GM10266 (cell line): ENCODE measurements at regions not wholly inside any gene's neighbourhood (a gene's known extent, or its start where the extent isn't known, plus 50 kb on each side); places are given as distances from the start of the nearest gene placed in this dataset.

Experiments
- DNase-seq: peaks from one replicate; pipeline ENCODE4 v3.0.0; 2012; ENCODE audit errors: extremely low spot score
- TF ChIP-seq, protein P1 (sequence below): IDR thresholded peaks from 2 replicates; pipeline ENCODE4 v1.5.1; 2012; ENCODE audit warnings: mild to moderate bottlenecking, low read depth; ENCODE audit not compliant: control insufficient read depth, insufficient read depth; ENCODE audit errors: missing control alignments

DNA sequence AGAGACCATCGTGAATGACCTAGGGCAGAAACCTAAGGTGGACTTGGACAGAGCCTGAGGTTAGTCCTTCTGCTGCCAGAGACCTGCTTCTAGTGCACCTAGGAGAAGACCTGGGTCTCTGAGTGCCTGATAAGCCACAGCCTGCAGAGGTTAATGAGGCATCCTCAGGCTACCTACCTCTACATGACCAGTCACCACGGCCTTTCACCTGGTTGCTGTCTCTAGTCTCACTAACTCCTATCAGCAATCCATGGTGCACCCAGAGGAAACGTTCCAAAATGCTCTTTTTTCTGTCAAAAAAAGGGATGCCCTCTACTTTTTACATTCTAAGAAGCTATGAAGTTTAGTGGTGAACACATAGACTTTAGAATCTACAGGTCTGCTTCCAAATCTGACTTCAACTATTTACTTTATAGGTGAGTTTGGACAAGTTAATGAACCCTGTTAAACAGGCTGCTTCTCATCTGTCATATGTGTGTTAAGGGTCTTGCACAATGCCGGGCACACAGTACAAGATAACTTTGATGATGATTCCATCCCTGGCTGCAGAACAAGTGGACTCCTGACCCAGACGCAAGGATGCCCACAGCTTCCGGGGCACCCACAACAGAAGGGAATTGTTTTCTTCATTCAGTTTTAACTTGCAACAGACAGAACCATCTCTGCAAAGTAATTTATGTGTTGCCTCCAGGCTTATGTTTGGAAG lies 469.9 kb upstream of the CDH5 start:
- TF ChIP-seq, protein P1, sequence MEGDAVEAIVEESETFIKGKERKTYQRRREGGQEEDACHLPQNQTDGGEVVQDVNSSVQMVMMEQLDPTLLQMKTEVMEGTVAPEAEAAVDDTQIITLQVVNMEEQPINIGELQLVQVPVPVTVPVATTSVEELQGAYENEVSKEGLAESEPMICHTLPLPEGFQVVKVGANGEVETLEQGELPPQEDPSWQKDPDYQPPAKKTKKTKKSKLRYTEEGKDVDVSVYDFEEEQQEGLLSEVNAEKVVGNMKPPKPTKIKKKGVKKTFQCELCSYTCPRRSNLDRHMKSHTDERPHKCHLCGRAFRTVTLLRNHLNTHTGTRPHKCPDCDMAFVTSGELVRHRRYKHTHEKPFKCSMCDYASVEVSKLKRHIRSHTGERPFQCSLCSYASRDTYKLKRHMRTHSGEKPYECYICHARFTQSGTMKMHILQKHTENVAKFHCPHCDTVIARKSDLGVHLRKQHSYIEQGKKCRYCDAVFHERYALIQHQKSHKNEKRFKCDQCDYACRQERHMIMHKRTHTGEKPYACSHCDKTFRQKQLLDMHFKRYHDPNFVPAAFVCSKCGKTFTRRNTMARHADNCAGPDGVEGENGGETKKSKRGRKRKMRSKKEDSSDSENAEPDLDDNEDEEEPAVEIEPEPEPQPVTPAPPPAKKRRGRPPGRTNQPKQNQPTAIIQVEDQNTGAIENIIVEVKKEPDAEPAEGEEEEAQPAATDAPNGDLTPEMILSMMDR: no peak
- no peak for DNase-seq

DNA sequence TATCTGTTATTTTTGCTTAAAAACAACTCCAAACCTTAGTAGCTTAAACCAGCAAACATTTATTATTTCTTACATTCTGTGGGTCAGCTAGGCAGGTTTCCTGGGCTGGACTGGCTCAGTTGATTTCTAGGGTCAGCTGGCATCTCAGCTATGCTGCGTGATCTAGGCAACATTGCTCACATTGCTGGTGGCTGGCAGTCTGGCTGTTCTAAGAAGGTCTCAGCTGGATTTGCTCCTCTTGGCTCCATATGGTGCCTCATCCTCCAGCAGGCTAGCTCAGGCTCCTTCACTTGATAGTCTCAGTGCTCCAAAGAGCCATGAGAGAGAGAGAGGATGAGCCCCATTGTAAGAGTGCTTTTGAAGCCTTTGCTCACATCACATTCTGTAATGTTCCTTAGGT lies 470.6 kb upstream of the CDH5 start:
- DNase-seq: no peak
- TF ChIP-seq, protein P1: no peak

DNA sequence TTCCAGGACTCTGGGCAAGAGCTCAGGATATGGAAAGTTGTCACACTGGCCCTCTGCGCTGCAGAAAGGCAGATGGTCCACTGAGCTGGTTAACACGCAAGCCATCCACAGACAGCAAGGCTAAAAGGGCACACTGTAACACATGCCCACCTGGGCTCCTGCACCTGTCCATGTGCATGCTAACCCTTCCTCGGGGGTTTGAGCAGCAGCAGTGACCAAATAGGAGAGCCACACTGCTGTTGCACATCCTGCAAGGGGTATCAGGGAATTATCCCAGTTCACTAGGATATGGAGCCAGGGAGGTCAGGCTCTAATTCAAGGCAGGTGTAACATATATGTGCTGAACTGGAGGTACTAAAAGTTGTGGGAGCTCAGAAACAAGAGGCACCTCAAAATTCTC lies 471.0 kb upstream of the CDH5 start:
- DNase-seq: no peak
- TF ChIP-seq, protein P1: no peak

DNA sequence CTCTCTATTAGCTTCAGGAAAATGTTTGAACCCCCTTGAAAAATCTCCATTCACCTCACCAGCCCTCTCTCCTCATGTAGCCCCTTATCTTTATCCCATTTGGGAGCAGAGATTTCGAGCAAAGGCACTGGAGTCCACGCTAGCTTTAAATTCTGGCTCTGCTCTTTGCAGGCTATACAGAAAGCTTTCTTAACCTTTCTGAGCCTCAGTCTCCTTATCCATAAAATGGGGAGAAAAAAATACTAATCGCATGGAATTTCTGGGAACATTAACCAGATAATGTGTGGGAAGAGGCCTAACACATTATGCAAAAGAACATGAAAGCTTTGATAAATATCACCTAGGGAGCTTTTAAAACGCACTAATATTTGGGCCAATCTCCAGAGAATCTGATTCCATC lies 476.3 kb upstream of the CDH5 start:
- TF ChIP-seq, protein P1: no peak
- no peak for DNase-seq

DNA sequence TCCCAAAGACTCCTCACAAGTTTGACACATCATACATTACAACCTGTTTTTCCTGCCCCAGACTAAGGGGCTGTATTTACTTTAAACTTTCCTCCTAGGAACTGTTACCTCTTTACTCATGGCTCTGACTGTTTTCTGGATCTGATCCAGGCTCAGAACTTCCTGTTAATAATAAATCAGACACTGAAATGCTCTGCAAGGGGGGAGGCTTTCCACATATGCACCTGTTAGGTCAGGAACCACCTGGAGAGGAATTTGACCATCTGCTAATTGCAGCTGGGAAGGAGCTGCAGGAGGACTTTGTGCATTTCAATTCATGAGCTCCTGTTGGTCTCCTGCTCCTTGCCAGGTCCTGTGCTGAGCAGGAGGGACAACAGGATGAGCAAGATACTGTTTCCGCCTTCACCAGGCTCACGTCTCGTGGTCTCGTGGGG lies 476.9 kb upstream of the CDH5 start:
- TF ChIP-seq, protein P1: no peak
- no peak for DNase-seq

DNA sequence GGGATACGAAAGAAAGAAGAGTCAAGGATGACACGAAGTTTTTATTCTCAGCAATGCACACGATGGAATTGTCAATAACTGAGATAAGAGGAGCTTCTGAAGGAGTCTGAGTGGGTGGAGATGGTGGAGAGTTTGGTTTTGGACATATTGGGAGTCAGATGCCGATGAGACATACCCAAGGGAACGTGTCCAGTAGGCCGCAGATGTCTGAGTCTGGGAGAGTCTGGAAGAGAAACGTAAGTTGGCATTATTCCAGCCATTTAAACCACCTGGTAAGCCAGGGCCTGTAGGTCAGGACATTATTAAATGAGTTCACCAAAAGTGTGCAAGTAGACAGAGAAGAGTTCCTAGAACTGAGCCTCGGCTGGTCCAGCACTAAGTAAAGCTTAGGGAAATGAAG lies 478.3 kb upstream of the CDH5 start:
- TF ChIP-seq, protein P1: no peak
- no peak for DNase-seq

DNA sequence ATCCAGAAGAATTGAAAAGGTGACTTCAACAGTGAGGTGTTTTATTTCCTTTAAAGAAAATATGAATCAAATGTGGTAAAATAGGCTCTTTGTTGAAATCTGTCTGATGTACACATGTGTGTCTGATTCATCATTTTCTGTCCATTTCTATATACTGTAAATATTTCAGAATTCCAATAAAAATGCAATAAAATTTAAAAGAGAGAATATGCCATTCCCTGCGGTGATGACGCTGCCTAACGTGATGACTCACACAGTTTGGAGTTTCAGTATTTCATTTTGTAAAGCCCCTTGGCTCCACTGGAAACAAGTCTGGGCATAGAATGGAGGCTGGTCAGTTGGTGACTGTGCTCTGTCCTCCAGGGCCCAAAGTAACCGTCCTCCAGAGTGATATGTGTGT lies 482.5 kb upstream of the CDH5 start:
- TF ChIP-seq, protein P1: no peak
- no peak for DNase-seq
